ENCODE measurements at regions not wholly inside any gene's neighbourhood (a gene's known extent, or its start where the extent isn't known, plus 50 kb on each side); places are given as distances from the start of the nearest gene placed in this dataset.

- Histone ChIP-seq H3K36me3 (replicated peaks in 1 of 2) (no peaks in the 10 kb centered on the region), H3K4me1 (replicated peaks in 1 of 2) (peaks cover 25 to 30% of the 10 kb centered on the region in 2 donors), H3K27me3 (no peaks in the 10 kb centered on the region), H3K9me3 (replicated peaks in 1 of 3) (no peaks in the 10 kb centered on the region), H3K4me3 (no peak overlapping the region), H3K27ac (peak overlapping the region in 3 of 5 donors; percentile 36 to 76 (median 54))
- TF ChIP-seq POLR2A (IDR thresholded peaks at IDR 0.05) (no peak), CTCF (IDR thresholded peaks at IDR 0.05) (no peak)
- 89 to 91% (median 90%) methylated on average over 10 of the region's 10 CpGs for WGBS, 4 donors
- intact Hi-C loops (cut with DNase I), result no loop called here
- DNase-seq, result no peak
Observed at GRCh38 chr14:61102549-61103466, 121.8 kb downstream of the SLC38A6 start.
